ENCODE measurements at regions not wholly inside any gene's neighbourhood (a gene's known extent, or its start where the extent isn't known, plus 50 kb on each side); places are given as distances from the start of the nearest gene placed in this dataset.

DNA sequence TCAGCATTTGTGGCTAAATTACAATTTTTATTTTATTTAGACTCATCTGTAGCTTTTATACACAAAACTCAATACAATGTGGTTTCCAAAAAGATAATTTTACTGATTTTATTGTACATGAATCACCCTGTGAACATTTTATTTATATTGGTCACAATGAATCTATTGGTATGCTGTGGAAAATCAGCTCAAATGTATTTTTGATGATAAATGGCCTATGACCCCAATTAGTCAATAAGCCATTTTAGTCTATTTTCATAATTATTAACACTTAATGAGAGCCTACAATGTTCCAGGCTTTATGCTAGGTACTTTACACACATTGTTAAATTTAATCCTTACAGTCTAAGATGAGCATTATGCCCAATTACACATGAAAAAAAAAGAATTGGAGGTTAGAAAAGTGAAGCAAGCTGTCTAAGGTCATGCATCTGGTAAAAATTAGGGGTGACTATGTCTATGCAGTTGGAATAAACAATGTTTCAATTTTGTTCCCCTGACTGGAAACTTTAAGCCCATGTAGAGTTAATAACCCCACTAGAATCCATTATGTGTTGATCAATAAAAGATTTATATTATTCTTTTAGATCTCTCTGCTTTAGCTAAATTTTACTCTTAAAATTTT lies 344.7 kb downstream of the PABPC4L start:
- Histone ChIP-seq H3K79me2 (ENCODE audit: low read length) (no peaks in the 10 kb centered on the region), H3K4me2 (ENCODE audit: low read length) (no peak overlapping the region), H3K4me3 (ENCODE audit: low read length) (no peak overlapping the region), H3K27me3 (ENCODE audit: low read length) (no peaks in the 10 kb centered on the region), H2AFZ (ENCODE audit: low read length) (no peak overlapping the region), H3K27ac (ENCODE audit: low read length) (no peak overlapping the region), H3K9ac (ENCODE audit: low read length) (no peak overlapping the region), H3K9me3 (ENCODE audit: low read length) (no peaks in the 10 kb centered on the region), H3K36me3 (ENCODE audit: low read depth, low read length) (no peaks in the 10 kb centered on the region), H4K20me1 (ENCODE audit: low read length) (no peaks in the 10 kb centered on the region), H3K4me1 (ENCODE audit: insufficient read depth, low read length) (peaks cover 7% of the 10 kb centered on the region; the same call in 1 of the 2 replicates), H3F3A (ENCODE audit: low read length, unreplicated experiment) (no peaks in the 10 kb centered on the region), H3K9me2 (replicated peaks; ENCODE audit: low read length) (no peaks in the 10 kb centered on the region)
- no peak for TF ChIP-seq EZH2 (IDR thresholded peaks at IDR 0.05; ENCODE audit: low read length, unreplicated experiment)
- TF ChIP-seq CTCF (conservative IDR thresholded peaks at IDR 0.05; ENCODE audit: low read depth, low read length) = no peak
- TF ChIP-seq EZH2phosphoT487 (IDR thresholded peaks at IDR 0.05; ENCODE audit: borderline replicate concordance, low read length) = no peak
- ChIA-PET POLR2A (ENCODE audit: unreplicated experiment) (no interaction called here), CTCF (no interaction called here)
- intact Hi-C loops (cut with micrococcal nuclease) = no loop called here
- DNase-seq (peak; percentile 34), ATAC-seq (peak; percentile 33)
- BruUV-seq (replicated peaks) = no TSS peak

DNA sequence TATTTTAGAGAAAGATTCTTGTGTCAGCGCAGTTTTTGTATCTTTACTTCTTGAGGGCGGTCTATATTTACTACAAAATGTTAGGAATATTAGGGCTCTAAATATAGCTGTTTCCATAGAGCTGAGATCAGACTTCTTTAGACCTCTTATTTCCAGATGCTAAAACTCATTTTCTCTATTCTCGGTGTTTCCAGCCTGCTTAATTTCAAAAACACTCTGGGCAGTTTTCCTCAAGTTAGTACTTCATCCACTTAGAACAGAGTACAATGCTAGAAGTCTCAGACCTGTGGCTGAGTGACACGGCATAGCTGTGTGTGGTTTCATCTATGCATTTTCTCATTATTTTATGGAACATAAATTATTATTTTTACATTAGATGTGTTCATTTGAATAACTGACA lies 346.6 kb downstream of the PABPC4L start:
- no peaks in the 10 kb centered on the region for H3K36me3 ChIP-seq (ENCODE audit: low read depth, low read length)
- H4K20me1 ChIP-seq (ENCODE audit: low read length) = no peaks in the 10 kb centered on the region
- H3K9me3 ChIP-seq (ENCODE audit: low read length) = no peaks in the 10 kb centered on the region
- TF ChIP-seq CTCF (conservative IDR thresholded peaks at IDR 0.05; ENCODE audit: low read depth, low read length) = no peak
- no peak for TF ChIP-seq EZH2 (IDR thresholded peaks at IDR 0.05; ENCODE audit: low read length, unreplicated experiment)
- no peak for TF ChIP-seq EZH2phosphoT487 (IDR thresholded peaks at IDR 0.05; ENCODE audit: borderline replicate concordance, low read length)
- no peak overlapping the region for H3K27ac ChIP-seq (ENCODE audit: low read length)
- no peaks in the 10 kb centered on the region for H3F3A ChIP-seq (ENCODE audit: low read length, unreplicated experiment)
- ATAC-seq (no peak), DNase-seq (no peak)
- H2AFZ ChIP-seq (ENCODE audit: low read length) = no peak overlapping the region
- intact Hi-C loops (cut with micrococcal nuclease) = no loop called here
- ChIA-PET POLR2A (ENCODE audit: unreplicated experiment) (no interaction called here), CTCF (no interaction called here)
- peaks cover 7% of the 10 kb centered on the region; the same call in 1 of the 2 replicates for H3K4me1 ChIP-seq (ENCODE audit: insufficient read depth, low read length)
- H3K9ac ChIP-seq (ENCODE audit: low read length) = no peak overlapping the region
- no peaks in the 10 kb centered on the region for H3K9me2 ChIP-seq (replicated peaks; ENCODE audit: low read length)
- no peak overlapping the region for H3K4me2 ChIP-seq (ENCODE audit: low read length)
- H3K4me3 ChIP-seq (ENCODE audit: low read length) = no peak overlapping the region
- no peaks in the 10 kb centered on the region for H3K79me2 ChIP-seq (ENCODE audit: low read length)
- no TSS peak for BruUV-seq (replicated peaks)
- H3K27me3 ChIP-seq (ENCODE audit: low read length) = no peaks in the 10 kb centered on the region

- ATAC-seq (no peak), DNase-seq (peak; percentile 7)
- Histone ChIP-seq H3K9me2 (replicated peaks; ENCODE audit: low read length) (no peaks in the 10 kb centered on the region), H3K9ac (ENCODE audit: low read length) (no peak overlapping the region), H3K4me3 (ENCODE audit: low read length) (no peak overlapping the region), H2AFZ (ENCODE audit: low read length) (no peak overlapping the region), H3K9me3 (ENCODE audit: low read length) (peaks cover 4% of the 10 kb centered on the region; the same call in 1 of the 2 replicates), H3K79me2 (ENCODE audit: low read length) (no peaks in the 10 kb centered on the region), H3K4me2 (ENCODE audit: low read length) (no peak overlapping the region), H3K36me3 (ENCODE audit: low read depth, low read length) (no peaks in the 10 kb centered on the region), H4K20me1 (ENCODE audit: low read length) (no peaks in the 10 kb centered on the region), H3K27ac (ENCODE audit: low read length) (no peak overlapping the region), H3F3A (ENCODE audit: low read length, unreplicated experiment) (no peaks in the 10 kb centered on the region), H3K4me1 (ENCODE audit: insufficient read depth, low read length) (no peaks in the 10 kb centered on the region), H3K27me3 (ENCODE audit: low read length) (no peaks in the 10 kb centered on the region)
- ChIA-PET CTCF (no interaction called here), POLR2A (ENCODE audit: unreplicated experiment) (no interaction called here)
- intact Hi-C loops (cut with micrococcal nuclease) = loop anchor here (2.0 to 10.0 kb wide), 2 partner anchors 515 to 693 kb away; no protein-coding TSS in a partner anchor
- peak; percentile 33; the same call in 1 of the 2 replicates for TF ChIP-seq CTCF (conservative IDR thresholded peaks at IDR 0.05; ENCODE audit: low read depth, low read length)
- no peak for TF ChIP-seq EZH2 (IDR thresholded peaks at IDR 0.05; ENCODE audit: low read length, unreplicated experiment)
- BruUV-seq (replicated peaks) = no TSS peak
Measured at GRCh38 chr4:133839326-133839725, 362.3 kb downstream of the PABPC4L start.

Measured in PC-3 (cell line).